ENCODE measurements at regions not wholly inside any gene's neighbourhood (a gene's known extent, or its start where the extent isn't known, plus 50 kb on each side); places are given as distances from the start of the nearest gene placed in this dataset.

GRCh38 chr16:86393907-86394626 is 116.3 kb upstream of the FOXF1 start:
- Mint-ChIP-seq H3K4me1 (peaks cover 22% of the 10 kb centered on the region), H3K9me3 (no peaks in the 10 kb centered on the region), H3K27ac (no peak overlapping the region), H3K36me3 (no peaks in the 10 kb centered on the region), H3K27me3 (ENCODE audit: insufficient read depth, low read depth) (peaks cover 2% of the 10 kb centered on the region), H3K4me3 (no peak overlapping the region)
- Histone ChIP-seq H3K9me3 (ENCODE audit: low read depth) (no peaks in the 10 kb centered on the region), H3F3A (ENCODE audit: low read depth) (no peaks in the 10 kb centered on the region), H3K4me2 (no peak overlapping the region), H3K4me1 (peaks cover 6% of the 10 kb centered on the region), H2AFZ (replicated peaks) (no peak overlapping the region), H3K27me3 (no peaks in the 10 kb centered on the region), H3K4me3 (no peak overlapping the region), H3K36me3 (no peaks in the 10 kb centered on the region), H4K20me1 (ENCODE audit: low read depth) (no peaks in the 10 kb centered on the region), H3K27ac (no peak overlapping the region), H3K9ac (no peak overlapping the region), H3K79me2 (ENCODE audit: low read depth) (no peaks in the 10 kb centered on the region)
- TF ChIP-seq CTCF (IDR thresholded peaks at IDR 0.05) (no peak), EZH2 (IDR thresholded peaks at IDR 0.05) (no peak), EZH2phosphoT487 (IDR thresholded peaks at IDR 0.05) (no peak)
- no peak for DNase-seq (ENCODE audit: low spot score)

- Histone ChIP-seq H3K4me3 (no peak overlapping the region), H3K79me2 (ENCODE audit: low read depth) (no peaks in the 10 kb centered on the region), H3K36me3 (no peaks in the 10 kb centered on the region), H3K27ac (no peak overlapping the region), H3F3A (ENCODE audit: low read depth) (no peaks in the 10 kb centered on the region), H3K9ac (no peak overlapping the region), H3K4me1 (peaks cover 6% of the 10 kb centered on the region), H3K27me3 (no peaks in the 10 kb centered on the region), H3K4me2 (no peak overlapping the region), H4K20me1 (ENCODE audit: low read depth) (no peaks in the 10 kb centered on the region), H3K9me3 (ENCODE audit: low read depth) (no peaks in the 10 kb centered on the region), H2AFZ (replicated peaks) (no peak overlapping the region)
- H3K4me1 Mint-ChIP-seq: peaks cover 19% of the 10 kb centered on the region
- H3K27me3 Mint-ChIP-seq (ENCODE audit: insufficient read depth, low read depth): peaks cover 2% of the 10 kb centered on the region
- H3K36me3 Mint-ChIP-seq: no peaks in the 10 kb centered on the region
- H3K9me3 Mint-ChIP-seq: no peaks in the 10 kb centered on the region
- H3K4me3 Mint-ChIP-seq: no peak overlapping the region
- no peak for DNase-seq (ENCODE audit: low spot score)
- no peak overlapping the region for H3K27ac Mint-ChIP-seq
- TF ChIP-seq EZH2phosphoT487 (IDR thresholded peaks at IDR 0.05) (no peak), EZH2 (IDR thresholded peaks at IDR 0.05) (no peak), CTCF (IDR thresholded peaks at IDR 0.05) (no peak)
These were observed 114.8 kb upstream of the FOXF1 start for GRCh38 chr16:86395477-86395876.

GRCh38 chr16:86396422-86396821 is 113.9 kb upstream of the FOXF1 start:
- H3K4me1 ChIP-seq: peaks cover 6% of the 10 kb centered on the region
- no peak overlapping the region for H3K4me3 Mint-ChIP-seq
- H3K79me2 ChIP-seq (ENCODE audit: low read depth): no peaks in the 10 kb centered on the region
- peak overlapping the region; percentile 87 for H2AFZ ChIP-seq (replicated peaks)
- no peak overlapping the region for H3K9ac ChIP-seq
- H3K4me2 ChIP-seq: no peak overlapping the region
- H3K9me3 Mint-ChIP-seq: no peaks in the 10 kb centered on the region
- H3K36me3 Mint-ChIP-seq: no peaks in the 10 kb centered on the region
- H3K27ac ChIP-seq: no peak overlapping the region
- H3K27me3 ChIP-seq: no peaks in the 10 kb centered on the region
- DNase-seq (ENCODE audit: low spot score): no peak
- peaks cover 14% of the 10 kb centered on the region for H3K4me1 Mint-ChIP-seq
- H4K20me1 ChIP-seq (ENCODE audit: low read depth): no peaks in the 10 kb centered on the region
- H3K4me3 ChIP-seq: no peak overlapping the region
- no peak for TF ChIP-seq EZH2phosphoT487 (IDR thresholded peaks at IDR 0.05)
- TF ChIP-seq EZH2 (IDR thresholded peaks at IDR 0.05): no peak
- no peak for TF ChIP-seq CTCF (IDR thresholded peaks at IDR 0.05)
- H3K27ac Mint-ChIP-seq: no peak overlapping the region
- peaks cover 2% of the 10 kb centered on the region for H3K27me3 Mint-ChIP-seq (ENCODE audit: insufficient read depth, low read depth)
- no peaks in the 10 kb centered on the region for H3K36me3 ChIP-seq
- H3F3A ChIP-seq (ENCODE audit: low read depth): no peaks in the 10 kb centered on the region
- no peaks in the 10 kb centered on the region for H3K9me3 ChIP-seq (ENCODE audit: low read depth)

Measured in neural progenitor cell (in vitro differentiated cells).